Lower lobe of right lung (tissue), 2 donors: ENCODE measurements at regions not wholly inside any gene's neighbourhood (a gene's known extent, or its start where the extent isn't known, plus 50 kb on each side); places are given as distances from the start of the nearest gene placed in this dataset.

Experiments
- ATAC-seq, 2 donors: fragments of 200-7000 bp; cut with Tn5 transposase; one replicate each; pipeline ENCODE4 v1.9.1; 2020 to 2022; ENCODE audit warnings: mild to moderate bottlenecking in 2 of 2, moderate library complexity in 2 of 2
- DNase-seq: peaks from one replicate; pipeline ENCODE4 v3.0.0-alpha.2; 2020
- H3K27ac ChIP-seq: fragments of 200-600 bp; one replicate; pipeline ENCODE4 v1.8.0; 2022
- H3K27me3 ChIP-seq: fragments of 200-600 bp; one replicate; pipeline ENCODE4 v1.8.0; 2022; ENCODE audit warnings: low read depth
- H3K36me3 ChIP-seq: fragments of 200-600 bp; one replicate; pipeline ENCODE4 v1.8.0; 2022; ENCODE audit warnings: mild to moderate bottlenecking
- H3K4me1 ChIP-seq: fragments of 200-600 bp; one replicate; pipeline ENCODE4 v1.8.0; 2022
- H3K4me3 ChIP-seq: fragments of 200-600 bp; one replicate; pipeline ENCODE4 v1.8.0; 2022; ENCODE audit warnings: mild to moderate bottlenecking
- H3K9me3 ChIP-seq: fragments of 200-600 bp; one replicate; pipeline ENCODE4 v1.8.0; 2022
- intact Hi-C: fragments of 100-400 bp; cut with DNase I; formaldehyde crosslinking; loops from one replicate; pipeline ENCODE4 v1.11.0; 2022
- TF ChIP-seq, protein P1 (sequence below): fragments of 200-600 bp; IDR thresholded peaks from one replicate; pipeline ENCODE4 v1.8.0; 2022; ENCODE audit warnings: antibody characterized with exemption, mild to moderate bottlenecking
- donor health status: DM: no; HTN: yes; CAD: no; lungs with severe emphysema.

GRCh38 chr3:81217101-81217500 is 544.3 kb downstream of the GBE1 start:
- H3K27ac ChIP-seq = no peak overlapping the region
- TF ChIP-seq, protein P1, sequence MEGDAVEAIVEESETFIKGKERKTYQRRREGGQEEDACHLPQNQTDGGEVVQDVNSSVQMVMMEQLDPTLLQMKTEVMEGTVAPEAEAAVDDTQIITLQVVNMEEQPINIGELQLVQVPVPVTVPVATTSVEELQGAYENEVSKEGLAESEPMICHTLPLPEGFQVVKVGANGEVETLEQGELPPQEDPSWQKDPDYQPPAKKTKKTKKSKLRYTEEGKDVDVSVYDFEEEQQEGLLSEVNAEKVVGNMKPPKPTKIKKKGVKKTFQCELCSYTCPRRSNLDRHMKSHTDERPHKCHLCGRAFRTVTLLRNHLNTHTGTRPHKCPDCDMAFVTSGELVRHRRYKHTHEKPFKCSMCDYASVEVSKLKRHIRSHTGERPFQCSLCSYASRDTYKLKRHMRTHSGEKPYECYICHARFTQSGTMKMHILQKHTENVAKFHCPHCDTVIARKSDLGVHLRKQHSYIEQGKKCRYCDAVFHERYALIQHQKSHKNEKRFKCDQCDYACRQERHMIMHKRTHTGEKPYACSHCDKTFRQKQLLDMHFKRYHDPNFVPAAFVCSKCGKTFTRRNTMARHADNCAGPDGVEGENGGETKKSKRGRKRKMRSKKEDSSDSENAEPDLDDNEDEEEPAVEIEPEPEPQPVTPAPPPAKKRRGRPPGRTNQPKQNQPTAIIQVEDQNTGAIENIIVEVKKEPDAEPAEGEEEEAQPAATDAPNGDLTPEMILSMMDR = no peak
- H3K9me3 ChIP-seq = no peaks in the 10 kb centered on the region
- H3K4me1 ChIP-seq = no peaks in the 10 kb centered on the region
- intact Hi-C loops = no loop called here
- ATAC-seq (no peak), DNase-seq (no peak)
- H3K4me3 ChIP-seq = no peak overlapping the region
- no peaks in the 10 kb centered on the region for H3K27me3 ChIP-seq
- no peaks in the 10 kb centered on the region for H3K36me3 ChIP-seq

DNA sequence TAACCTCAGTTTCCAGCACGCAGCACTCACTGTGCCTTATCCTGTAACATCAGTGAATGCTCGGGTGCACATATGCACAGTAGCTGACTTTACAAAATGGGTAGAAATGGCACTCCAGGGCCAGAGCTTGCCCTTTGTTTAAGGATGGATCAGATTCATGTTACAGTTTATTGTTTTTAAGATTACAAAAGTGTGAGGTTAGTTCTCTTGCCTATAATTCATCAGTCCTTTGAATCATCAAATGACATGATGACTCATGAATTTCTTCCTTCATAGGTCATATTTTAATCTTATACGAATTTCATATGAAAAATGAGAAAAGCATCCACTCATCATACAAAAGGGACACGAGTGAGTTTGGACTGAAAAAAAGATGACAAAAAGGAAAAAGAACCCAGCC is 545.3 kb downstream of the GBE1 start:
- Histone ChIP-seq H3K27ac (no peak overlapping the region), H3K36me3 (no peaks in the 10 kb centered on the region), H3K4me1 (no peaks in the 10 kb centered on the region), H3K9me3 (no peaks in the 10 kb centered on the region), H3K27me3 (no peaks in the 10 kb centered on the region), H3K4me3 (no peak overlapping the region)
- intact Hi-C loops = no loop called here
- TF ChIP-seq, protein P1 = no peak
- ATAC-seq (no peak), DNase-seq (no peak)

DNA sequence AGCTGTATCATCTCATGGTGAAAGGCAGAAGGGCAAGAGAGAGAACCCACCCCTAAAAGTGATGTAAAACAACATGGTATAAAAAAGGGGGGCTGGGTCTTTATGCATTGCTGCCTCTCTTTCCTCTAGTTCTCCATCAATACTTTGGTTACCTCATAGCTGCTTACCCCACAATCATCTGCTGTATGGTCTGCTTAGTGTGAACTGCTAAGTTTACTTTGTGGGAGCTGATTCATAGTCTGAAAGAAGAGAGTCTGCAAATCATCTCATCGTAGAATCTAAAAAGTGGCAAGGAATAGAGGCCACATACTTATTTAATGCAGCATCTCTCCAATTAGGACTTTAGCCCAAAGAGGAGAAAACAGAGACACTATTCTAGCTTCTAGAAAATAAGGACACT is 546.8 kb downstream of the GBE1 start:
- no peak for ATAC-seq
- Histone ChIP-seq H3K27ac (no peak overlapping the region), H3K4me3 (no peak overlapping the region), H3K4me1 (no peaks in the 10 kb centered on the region), H3K9me3 (no peaks in the 10 kb centered on the region), H3K36me3 (no peaks in the 10 kb centered on the region), H3K27me3 (no peaks in the 10 kb centered on the region)
- TF ChIP-seq, protein P1 = no peak
- DNase-seq = no peak
- intact Hi-C loops = no loop called here

DNA sequence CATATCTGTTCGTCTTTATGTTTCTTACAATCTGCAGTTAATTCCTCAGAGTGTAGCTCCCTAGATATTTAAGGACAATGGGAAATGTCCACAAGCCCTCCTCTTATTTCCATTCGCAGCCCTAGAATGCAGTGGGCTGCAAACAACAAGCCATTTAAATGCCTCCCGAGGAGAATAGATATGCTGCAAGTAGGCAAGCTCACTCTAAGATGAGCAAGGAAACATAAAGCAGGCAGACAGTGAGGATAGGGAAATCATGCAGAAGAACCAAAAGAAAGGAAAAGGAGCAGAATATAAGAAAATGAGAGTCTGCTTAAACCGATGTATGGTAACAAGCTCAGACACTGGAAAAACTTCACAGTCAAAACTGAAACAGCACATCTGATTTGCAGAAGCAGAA is 561.9 kb downstream of the GBE1 start:
- DNase-seq (no peak), ATAC-seq (no peak)
- Histone ChIP-seq H3K9me3 (no peaks in the 10 kb centered on the region), H3K27me3 (no peaks in the 10 kb centered on the region), H3K36me3 (no peaks in the 10 kb centered on the region), H3K4me3 (no peak overlapping the region), H3K4me1 (no peaks in the 10 kb centered on the region), H3K27ac (no peak overlapping the region)
- TF ChIP-seq, protein P1 = no peak
- intact Hi-C loops = no loop called here

- ATAC-seq = no peak
- TF ChIP-seq, protein P1 = no peak
- intact Hi-C loops = no loop called here
- Histone ChIP-seq H3K9me3 (no peaks in the 10 kb centered on the region), H3K4me1 (no peaks in the 10 kb centered on the region), H3K36me3 (no peaks in the 10 kb centered on the region), H3K27me3 (no peaks in the 10 kb centered on the region), H3K4me3 (no peak overlapping the region), H3K27ac (no peak overlapping the region)
- no peak for DNase-seq
Measured at GRCh38 chr3:81198756-81199155, 562.7 kb downstream of the GBE1 start.

- no peak overlapping the region for H3K4me3 ChIP-seq
Measured at GRCh38 chr3:81198216-81198615, 563.2 kb downstream of the GBE1 start.

More at GRCh38 chr3:81198216-81198615, 563.2 kb downstream of the GBE1 start:
- H3K27ac ChIP-seq = no peak overlapping the region
- ATAC-seq (no peak), DNase-seq (no peak)
- intact Hi-C loops = no loop called here
- H3K27me3 ChIP-seq = no peaks in the 10 kb centered on the region
- H3K9me3 ChIP-seq = no peaks in the 10 kb centered on the region
- TF ChIP-seq, protein P1 = no peak
- H3K4me1 ChIP-seq = no peaks in the 10 kb centered on the region
- H3K36me3 ChIP-seq = no peaks in the 10 kb centered on the region
